ENCODE measurements at regions not wholly inside any gene's neighbourhood (a gene's known extent, or its start where the extent isn't known, plus 50 kb on each side); places are given as distances from the start of the nearest gene placed in this dataset.

DNA sequence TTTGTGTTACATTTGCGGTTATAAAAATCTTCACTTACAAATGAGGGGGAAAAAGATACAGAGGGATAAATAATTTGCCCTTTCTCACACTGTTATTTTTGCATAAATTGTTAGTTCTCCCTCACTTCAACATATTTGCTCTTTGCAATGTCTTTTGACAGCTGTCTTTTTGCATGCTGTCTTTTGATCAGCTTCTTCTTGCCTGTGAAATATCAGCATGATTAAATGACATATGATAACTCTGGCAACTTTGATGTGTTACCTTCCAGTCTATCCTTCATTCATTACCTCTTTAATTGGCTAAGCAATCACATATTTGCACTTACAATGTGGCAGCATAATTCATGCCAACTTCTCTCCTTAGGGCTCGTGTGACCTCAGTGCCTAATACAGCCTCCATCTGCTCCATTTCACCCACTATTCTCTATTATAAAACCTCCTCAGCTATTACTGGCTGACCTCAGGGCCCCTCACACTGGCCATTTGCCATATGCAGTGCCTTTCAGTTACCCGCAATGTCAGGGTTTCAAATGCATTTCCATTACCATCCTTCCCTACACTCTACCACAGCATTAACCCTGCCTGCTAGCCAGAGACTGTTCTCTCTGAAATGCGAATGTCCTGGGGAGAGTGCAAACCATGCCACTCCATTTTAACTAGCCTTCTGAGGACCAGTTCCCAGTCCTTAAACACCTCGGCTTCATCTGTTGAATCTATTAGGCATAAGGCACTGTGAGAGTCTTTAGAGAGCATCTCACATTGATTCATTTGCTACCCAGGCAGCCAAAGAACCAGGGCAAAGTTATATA is 1056.6 kb upstream of the CHAC2 start:
- TF ChIP-seq, protein P1, sequence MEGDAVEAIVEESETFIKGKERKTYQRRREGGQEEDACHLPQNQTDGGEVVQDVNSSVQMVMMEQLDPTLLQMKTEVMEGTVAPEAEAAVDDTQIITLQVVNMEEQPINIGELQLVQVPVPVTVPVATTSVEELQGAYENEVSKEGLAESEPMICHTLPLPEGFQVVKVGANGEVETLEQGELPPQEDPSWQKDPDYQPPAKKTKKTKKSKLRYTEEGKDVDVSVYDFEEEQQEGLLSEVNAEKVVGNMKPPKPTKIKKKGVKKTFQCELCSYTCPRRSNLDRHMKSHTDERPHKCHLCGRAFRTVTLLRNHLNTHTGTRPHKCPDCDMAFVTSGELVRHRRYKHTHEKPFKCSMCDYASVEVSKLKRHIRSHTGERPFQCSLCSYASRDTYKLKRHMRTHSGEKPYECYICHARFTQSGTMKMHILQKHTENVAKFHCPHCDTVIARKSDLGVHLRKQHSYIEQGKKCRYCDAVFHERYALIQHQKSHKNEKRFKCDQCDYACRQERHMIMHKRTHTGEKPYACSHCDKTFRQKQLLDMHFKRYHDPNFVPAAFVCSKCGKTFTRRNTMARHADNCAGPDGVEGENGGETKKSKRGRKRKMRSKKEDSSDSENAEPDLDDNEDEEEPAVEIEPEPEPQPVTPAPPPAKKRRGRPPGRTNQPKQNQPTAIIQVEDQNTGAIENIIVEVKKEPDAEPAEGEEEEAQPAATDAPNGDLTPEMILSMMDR (conservative IDR thresholded peaks at IDR 0.05; ENCODE audit: low read depth, low read length), result no peak
- no peak for TF ChIP-seq EZH2 (IDR thresholded peaks at IDR 0.05; ENCODE audit: borderline replicate concordance, low read depth, low read length, poor library complexity, severe bottlenecking)
